ENCODE measurements at regions not wholly inside any gene's neighbourhood (a gene's known extent, or its start where the extent isn't known, plus 50 kb on each side); places are given as distances from the start of the nearest gene placed in this dataset.

DNA sequence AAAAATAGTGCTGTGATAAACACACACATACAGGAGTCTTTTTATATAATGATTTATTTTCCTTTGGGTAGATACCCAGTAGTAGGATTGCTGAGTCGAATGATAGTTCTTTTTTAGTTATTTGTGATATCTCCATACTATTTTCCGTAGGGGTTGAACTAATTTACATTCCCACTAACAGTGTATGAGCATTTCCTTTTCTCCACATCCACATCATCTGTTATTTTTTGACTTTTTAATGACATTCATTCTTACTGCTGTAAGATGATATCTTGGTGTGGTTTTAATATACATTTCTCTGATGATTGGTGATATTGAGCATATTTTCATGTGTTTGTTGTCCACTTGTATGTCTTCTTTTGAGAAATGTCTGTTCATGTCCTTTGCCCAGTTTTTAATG is 78.3 kb downstream of the NIBAN1 start:
- no peaks in the 10 kb centered on the region for H3F3A ChIP-seq (ENCODE audit: insufficient read depth, low read length)
- no peaks in the 10 kb centered on the region for H4K20me1 ChIP-seq (ENCODE audit: insufficient read depth, low read length)
- H3K4me1 ChIP-seq (ENCODE audit: low read length): no peaks in the 10 kb centered on the region; the same call in 1 of the 2 replicates
- no peak for DNase-seq
- H3K36me3 ChIP-seq (replicated peaks; ENCODE audit: insufficient read depth, low read length): no peaks in the 10 kb centered on the region
- no peak overlapping the region for H3K4me3 ChIP-seq (ENCODE audit: low read length)
- TF ChIP-seq, protein P1, sequence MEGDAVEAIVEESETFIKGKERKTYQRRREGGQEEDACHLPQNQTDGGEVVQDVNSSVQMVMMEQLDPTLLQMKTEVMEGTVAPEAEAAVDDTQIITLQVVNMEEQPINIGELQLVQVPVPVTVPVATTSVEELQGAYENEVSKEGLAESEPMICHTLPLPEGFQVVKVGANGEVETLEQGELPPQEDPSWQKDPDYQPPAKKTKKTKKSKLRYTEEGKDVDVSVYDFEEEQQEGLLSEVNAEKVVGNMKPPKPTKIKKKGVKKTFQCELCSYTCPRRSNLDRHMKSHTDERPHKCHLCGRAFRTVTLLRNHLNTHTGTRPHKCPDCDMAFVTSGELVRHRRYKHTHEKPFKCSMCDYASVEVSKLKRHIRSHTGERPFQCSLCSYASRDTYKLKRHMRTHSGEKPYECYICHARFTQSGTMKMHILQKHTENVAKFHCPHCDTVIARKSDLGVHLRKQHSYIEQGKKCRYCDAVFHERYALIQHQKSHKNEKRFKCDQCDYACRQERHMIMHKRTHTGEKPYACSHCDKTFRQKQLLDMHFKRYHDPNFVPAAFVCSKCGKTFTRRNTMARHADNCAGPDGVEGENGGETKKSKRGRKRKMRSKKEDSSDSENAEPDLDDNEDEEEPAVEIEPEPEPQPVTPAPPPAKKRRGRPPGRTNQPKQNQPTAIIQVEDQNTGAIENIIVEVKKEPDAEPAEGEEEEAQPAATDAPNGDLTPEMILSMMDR (IDR thresholded peaks at IDR 0.05; ENCODE audit: low read length): no peak
- TF ChIP-seq EZH2phosphoT487 (IDR thresholded peaks at IDR 0.05; ENCODE audit: low read length) (no peak), EZH2 (optimal IDR thresholded peaks at IDR 0.05; ENCODE audit: low read depth, low read length) (no peak)
- no peak overlapping the region for H3K4me2 ChIP-seq (ENCODE audit: low read depth, low read length)
- no peaks in the 10 kb centered on the region for H3K79me2 ChIP-seq (ENCODE audit: low read length)
- no peak overlapping the region for H2AFZ ChIP-seq (ENCODE audit: low read length)
- no peak overlapping the region for H3K9ac ChIP-seq (ENCODE audit: low read length)
- H3K27me3 ChIP-seq (replicated peaks; ENCODE audit: insufficient read depth, low read length): no peaks in the 10 kb centered on the region
- no peaks in the 10 kb centered on the region for H3K9me3 ChIP-seq (replicated peaks; ENCODE audit: insufficient read depth, low read length)
- H3K27ac ChIP-seq (ENCODE audit: low read length): no peak overlapping the region
- no peaks in the 10 kb centered on the region for H3K9me2 ChIP-seq (replicated peaks; ENCODE audit: insufficient read depth, low read length)

DNA sequence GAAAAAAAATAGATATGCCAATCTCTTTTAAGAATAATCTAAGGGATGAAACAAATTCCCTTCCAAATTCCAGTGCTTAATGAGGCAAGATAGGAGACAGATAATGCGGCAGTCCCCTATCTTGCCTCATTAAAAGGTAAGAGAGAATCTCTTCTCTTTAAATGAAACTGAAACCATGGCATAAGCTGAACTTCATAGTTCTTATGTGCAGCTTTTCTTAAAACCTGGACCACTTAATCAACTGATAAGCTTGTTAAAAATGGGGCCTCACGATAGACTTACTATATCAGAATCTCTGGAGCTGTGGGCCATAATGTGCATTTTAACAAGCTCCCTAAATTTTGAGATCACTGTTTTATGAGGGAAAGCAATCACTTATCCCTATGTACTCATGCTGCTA is 79.2 kb downstream of the NIBAN1 start:
- Histone ChIP-seq H3K27ac (ENCODE audit: low read length) (no peak overlapping the region), H3K9ac (ENCODE audit: low read length) (no peak overlapping the region), H2AFZ (ENCODE audit: low read length) (no peak overlapping the region; the same call in 1 of the 2 replicates), H3K79me2 (ENCODE audit: low read length) (no peaks in the 10 kb centered on the region), H3K9me3 (replicated peaks; ENCODE audit: insufficient read depth, low read length) (no peaks in the 10 kb centered on the region), H3K4me2 (ENCODE audit: low read depth, low read length) (peak overlapping the region; percentile 31), H3K9me2 (replicated peaks; ENCODE audit: insufficient read depth, low read length) (no peaks in the 10 kb centered on the region), H3F3A (ENCODE audit: insufficient read depth, low read length) (no peaks in the 10 kb centered on the region), H3K4me3 (ENCODE audit: low read length) (no peak overlapping the region), H3K36me3 (replicated peaks; ENCODE audit: insufficient read depth, low read length) (no peaks in the 10 kb centered on the region), H4K20me1 (ENCODE audit: insufficient read depth, low read length) (no peaks in the 10 kb centered on the region), H3K4me1 (ENCODE audit: low read length) (no peaks in the 10 kb centered on the region; the same call in 1 of the 2 replicates), H3K27me3 (replicated peaks; ENCODE audit: insufficient read depth, low read length) (no peaks in the 10 kb centered on the region)
- peak; percentile 66 for DNase-seq
- TF ChIP-seq EZH2phosphoT487 (IDR thresholded peaks at IDR 0.05; ENCODE audit: low read length): no peak
- TF ChIP-seq, protein P1 (IDR thresholded peaks at IDR 0.05; ENCODE audit: low read length): no peak
- no peak for TF ChIP-seq EZH2 (optimal IDR thresholded peaks at IDR 0.05; ENCODE audit: low read depth, low read length)

- H3K9me3 ChIP-seq (replicated peaks; ENCODE audit: insufficient read depth, low read length): no peaks in the 10 kb centered on the region
- no peaks in the 10 kb centered on the region; the same call in 1 of the 2 replicates for H3K4me1 ChIP-seq (ENCODE audit: low read length)
- no peak for DNase-seq
- H3K27me3 ChIP-seq (replicated peaks; ENCODE audit: insufficient read depth, low read length): no peaks in the 10 kb centered on the region
- TF ChIP-seq, protein P1 (IDR thresholded peaks at IDR 0.05; ENCODE audit: low read length): no peak
- no peak for TF ChIP-seq EZH2phosphoT487 (IDR thresholded peaks at IDR 0.05; ENCODE audit: low read length)
- no peak for TF ChIP-seq EZH2 (optimal IDR thresholded peaks at IDR 0.05; ENCODE audit: low read depth, low read length)
- no peak overlapping the region for H3K27ac ChIP-seq (ENCODE audit: low read length)
- H3K36me3 ChIP-seq (replicated peaks; ENCODE audit: insufficient read depth, low read length): no peaks in the 10 kb centered on the region
- no peak overlapping the region for H2AFZ ChIP-seq (ENCODE audit: low read length)
- no peaks in the 10 kb centered on the region for H4K20me1 ChIP-seq (ENCODE audit: insufficient read depth, low read length)
- no peaks in the 10 kb centered on the region for H3F3A ChIP-seq (ENCODE audit: insufficient read depth, low read length)
- H3K9ac ChIP-seq (ENCODE audit: low read length): no peak overlapping the region
- H3K79me2 ChIP-seq (ENCODE audit: low read length): no peaks in the 10 kb centered on the region
- no peaks in the 10 kb centered on the region for H3K9me2 ChIP-seq (replicated peaks; ENCODE audit: insufficient read depth, low read length)
- no peak overlapping the region for H3K4me2 ChIP-seq (ENCODE audit: low read depth, low read length)
- no peak overlapping the region for H3K4me3 ChIP-seq (ENCODE audit: low read length)
These were observed 80.6 kb downstream of the NIBAN1 start for GRCh38 chr1:184893695-184894094.
